ENCODE measurements at regions not wholly inside any gene's neighbourhood (a gene's known extent, or its start where the extent isn't known, plus 50 kb on each side); places are given as distances from the start of the nearest gene placed in this dataset.

- POLR2A ChIA-PET: interaction anchor here (0.6 kb wide), 1 partner anchor 1063 kb away, joined by 3 read pairs; no protein-coding TSS in a partner anchor
- BruUV-seq (replicated peaks): no TSS peak
- FAIRE-seq: no peak
- Histone ChIP-seq H3K36me3 (ENCODE audit: control insufficient read depth in 2 of 2, insufficient read depth in 2 of 2, low read length in 1 of 2) (no peaks in the 10 kb centered on the region), H3K9ac (ENCODE audit: control insufficient read depth, insufficient read depth, low read length) (no peak overlapping the region), H3K79me2 (ENCODE audit: control insufficient read depth, insufficient read depth, low read length) (no peaks in the 10 kb centered on the region), H3K4me1 (ENCODE audit: control insufficient read depth, insufficient read depth, low read length) (no peaks in the 10 kb centered on the region), H3K4me2 (ENCODE audit: control insufficient read depth, insufficient read depth) (no peak overlapping the region), H3K9me3 (replicated peaks; ENCODE audit: control insufficient read depth, insufficient read depth, low read length) (no peaks in the 10 kb centered on the region), H3K27ac (ENCODE audit: control insufficient read depth, insufficient read depth) (no peak overlapping the region), H3K27me3 (replicated peaks in 1 of 2; ENCODE audit: control insufficient read depth in 2 of 2, insufficient read depth in 2 of 2, low read length in 1 of 2) (no peaks in the 10 kb centered on the region), H2AFZ (ENCODE audit: control insufficient read depth, low read depth, low read length) (no peak overlapping the region), H4K20me1 (ENCODE audit: control insufficient read depth, insufficient read depth) (no peaks in the 10 kb centered on the region), H3K4me3 (no peak overlapping the region)
- intact Hi-C loops (cut with micrococcal nuclease; ENCODE audit: unreplicated experiment): no loop called here
- no peak for DNase-seq (ENCODE audit: low read depth, low spot score)
- peak; percentile 46 for ATAC-seq
- 62% methylated on average over 2 of the region's 2 CpGs for whole genome bisulfite sequencing (ENCODE audit: insufficient coverage, insufficient replicate concordance, low lambda C conversion rate, missing lambda C conversion rate)
- in situ Hi-C loops (cut with MboI): no loop called here
- RAD21 ChIA-PET (ENCODE audit: unreplicated experiment): no interaction called here
- CTCF ChIA-PET: no interaction called here
- SMC1A ChIA-PET (ENCODE audit: uncharacterized antibody, unreplicated experiment): interaction anchor here (1.6 kb wide), 1 partner anchor 13 kb away, joined by 5 read pairs; no protein-coding TSS in a partner anchor
- TF ChIP-seq ATF3 (IDR thresholded peaks at IDR 0.05; ENCODE audit: borderline replicate concordance, extremely low read depth, low read depth, low read length) (no peak), FOXK2 (IDR thresholded peaks at IDR 0.05) (no peak), BRCA1 (IDR thresholded peaks at IDR 0.05; ENCODE audit: low read depth, low read length) (no peak), CHD1 (IDR thresholded peaks at IDR 0.05; ENCODE audit: low read depth, low read length) (no peak), STAT1 (conservative IDR thresholded peaks at IDR 0.05) (no peak), TCF7 (IDR thresholded peaks at IDR 0.05; ENCODE audit: borderline replicate concordance) (no peak), TCF12 (IDR thresholded peaks at IDR 0.05; ENCODE audit: low read depth, low read length) (0 out of 2 replicates have a peak, but pooled peaks have one; percentile 17), EGR1 (IDR thresholded peaks at IDR 0.05; ENCODE audit: borderline replicate concordance in 1 of 2, low read depth in 2 of 2, low read length in 2 of 2) (no peak), JUND (IDR thresholded peaks at IDR 0.05; ENCODE audit: low read depth, low read length) (no peak), CHD2 (IDR thresholded peaks at IDR 0.05; ENCODE audit: borderline replicate concordance, low read depth, low read length) (no peak), BCL11A (IDR thresholded peaks at IDR 0.05; ENCODE audit: low read depth, low read length) (no peak), MTA2 (IDR thresholded peaks at IDR 0.05; ENCODE audit: low read depth) (peak; percentile 47; the same call in 1 of the 2 replicates), ZNF687 (IDR thresholded peaks at IDR 0.05) (peak; percentile 91), IKZF1 (conservative IDR thresholded peaks at IDR 0.05) (no peak)
- TF ChIP-seq, protein P1, sequence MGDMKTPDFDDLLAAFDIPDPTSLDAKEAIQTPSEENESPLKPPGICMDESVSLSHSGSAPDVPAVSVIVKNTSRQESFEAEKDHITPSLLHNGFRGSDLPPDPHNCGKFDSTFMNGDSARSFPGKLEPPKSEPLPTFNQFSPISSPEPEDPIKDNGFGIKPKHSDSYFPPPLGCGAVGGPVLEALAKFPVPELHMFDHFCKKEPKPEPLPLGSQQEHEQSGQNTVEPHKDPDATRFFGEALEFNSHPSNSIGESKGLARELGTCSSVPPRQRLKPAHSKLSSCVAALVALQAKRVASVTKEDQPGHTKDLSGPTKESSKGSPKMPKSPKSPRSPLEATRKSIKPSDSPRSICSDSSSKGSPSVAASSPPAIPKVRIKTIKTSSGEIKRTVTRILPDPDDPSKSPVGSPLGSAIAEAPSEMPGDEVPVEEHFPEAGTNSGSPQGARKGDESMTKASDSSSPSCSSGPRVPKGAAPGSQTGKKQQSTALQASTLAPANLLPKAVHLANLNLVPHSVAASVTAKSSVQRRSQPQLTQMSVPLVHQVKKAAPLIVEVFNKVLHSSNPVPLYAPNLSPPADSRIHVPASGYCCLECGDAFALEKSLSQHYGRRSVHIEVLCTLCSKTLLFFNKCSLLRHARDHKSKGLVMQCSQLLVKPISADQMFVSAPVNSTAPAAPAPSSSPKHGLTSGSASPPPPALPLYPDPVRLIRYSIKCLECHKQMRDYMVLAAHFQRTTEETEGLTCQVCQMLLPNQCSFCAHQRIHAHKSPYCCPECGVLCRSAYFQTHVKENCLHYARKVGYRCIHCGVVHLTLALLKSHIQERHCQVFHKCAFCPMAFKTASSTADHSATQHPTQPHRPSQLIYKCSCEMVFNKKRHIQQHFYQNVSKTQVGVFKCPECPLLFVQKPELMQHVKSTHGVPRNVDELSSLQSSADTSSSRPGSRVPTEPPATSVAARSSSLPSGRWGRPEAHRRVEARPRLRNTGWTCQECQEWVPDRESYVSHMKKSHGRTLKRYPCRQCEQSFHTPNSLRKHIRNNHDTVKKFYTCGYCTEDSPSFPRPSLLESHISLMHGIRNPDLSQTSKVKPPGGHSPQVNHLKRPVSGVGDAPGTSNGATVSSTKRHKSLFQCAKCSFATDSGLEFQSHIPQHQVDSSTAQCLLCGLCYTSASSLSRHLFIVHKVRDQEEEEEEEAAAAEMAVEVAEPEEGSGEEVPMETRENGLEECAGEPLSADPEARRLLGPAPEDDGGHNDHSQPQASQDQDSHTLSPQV (IDR thresholded peaks at IDR 0.05): peak; percentile 87; the same call in 1 of the 2 replicates
- TF ChIP-seq, protein P2, sequence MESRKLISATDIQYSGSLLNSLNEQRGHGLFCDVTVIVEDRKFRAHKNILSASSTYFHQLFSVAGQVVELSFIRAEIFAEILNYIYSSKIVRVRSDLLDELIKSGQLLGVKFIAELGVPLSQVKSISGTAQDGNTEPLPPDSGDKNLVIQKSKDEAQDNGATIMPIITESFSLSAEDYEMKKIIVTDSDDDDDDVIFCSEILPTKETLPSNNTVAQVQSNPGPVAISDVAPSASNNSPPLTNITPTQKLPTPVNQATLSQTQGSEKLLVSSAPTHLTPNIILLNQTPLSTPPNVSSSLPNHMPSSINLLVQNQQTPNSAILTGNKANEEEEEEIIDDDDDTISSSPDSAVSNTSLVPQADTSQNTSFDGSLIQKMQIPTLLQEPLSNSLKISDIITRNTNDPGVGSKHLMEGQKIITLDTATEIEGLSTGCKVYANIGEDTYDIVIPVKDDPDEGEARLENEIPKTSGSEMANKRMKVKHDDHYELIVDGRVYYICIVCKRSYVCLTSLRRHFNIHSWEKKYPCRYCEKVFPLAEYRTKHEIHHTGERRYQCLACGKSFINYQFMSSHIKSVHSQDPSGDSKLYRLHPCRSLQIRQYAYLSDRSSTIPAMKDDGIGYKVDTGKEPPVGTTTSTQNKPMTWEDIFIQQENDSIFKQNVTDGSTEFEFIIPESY (IDR thresholded peaks at IDR 0.05): no peak
These were observed 102.1 kb upstream of the WDR11 start for GRCh38 chr10:120749072-120749471.

Measured in GM12878 (cell line).